ENCODE measurements at regions not wholly inside any gene's neighbourhood (a gene's known extent, or its start where the extent isn't known, plus 50 kb on each side); places are given as distances from the start of the nearest gene placed in this dataset.
"Not testable (repeated sequence)": the region's sequence is repeated elsewhere in the genome, so short reads cannot be mapped to it uniquely, and the experiment has no call there.

GRCh38 chr22:27109406-27109805 lies 452.0 kb downstream of the MIAT start:
- not testable (repeated sequence) for TF ChIP-seq CTCF (IDR thresholded peaks at IDR 0.05; ENCODE audit: low read length); EZH2 (IDR thresholded peaks at IDR 0.05; ENCODE audit: borderline replicate concordance, low read length)

Data from OCI-LY1 (cell line).